ENCODE measurements at regions not wholly inside any gene's neighbourhood (a gene's known extent, or its start where the extent isn't known, plus 50 kb on each side); places are given as distances from the start of the nearest gene placed in this dataset.

GRCh38 chr10:106402458-106402857 lies 762.0 kb downstream of the SORCS1 start:
- H3K4me3 Mint-ChIP-seq, result no peak overlapping the region
- intact Hi-C loops (cut with DNase I, micrococcal nuclease), result no loop called here
- H3K27ac Mint-ChIP-seq, result no peak overlapping the region
- ChIA-PET CTCF (no interaction called here), POLR2A (no interaction called here)
- DNase-seq (no peak), ATAC-seq (no peak)
- H3K36me3 Mint-ChIP-seq (ENCODE audit: low read depth), result no peaks in the 10 kb centered on the region
- H3K4me1 Mint-ChIP-seq, result no peaks in the 10 kb centered on the region
- H3K27me3 Mint-ChIP-seq, result no peaks in the 10 kb centered on the region
- H3K9me3 Mint-ChIP-seq (ENCODE audit: low read depth), result no peaks in the 10 kb centered on the region

GRCh38 chr10:106401967-106402366 lies 762.5 kb downstream of the SORCS1 start:
- DNase-seq (no peak), ATAC-seq (no peak)
- ChIA-PET POLR2A (no interaction called here), CTCF (no interaction called here)
- no peak overlapping the region for H3K27ac Mint-ChIP-seq
- H3K27me3 Mint-ChIP-seq, result no peaks in the 10 kb centered on the region
- no peak overlapping the region for H3K4me3 Mint-ChIP-seq
- H3K4me1 Mint-ChIP-seq, result no peaks in the 10 kb centered on the region
- no peaks in the 10 kb centered on the region for H3K36me3 Mint-ChIP-seq (ENCODE audit: low read depth)
- no peaks in the 10 kb centered on the region for H3K9me3 Mint-ChIP-seq (ENCODE audit: low read depth)
- intact Hi-C loops (cut with DNase I, micrococcal nuclease), result no loop called here

- no peaks in the 10 kb centered on the region for H3K9me3 Mint-ChIP-seq (ENCODE audit: low read depth)
These were observed 763.3 kb downstream of the SORCS1 start for GRCh38 chr10:106401161-106401560.

GRCh38 chr10:106399112-106399511 lies 765.4 kb downstream of the SORCS1 start:
- no peak for ATAC-seq
- no peaks in the 10 kb centered on the region for H3K9me3 Mint-ChIP-seq (ENCODE audit: low read depth)
- no peaks in the 10 kb centered on the region for H3K36me3 Mint-ChIP-seq (ENCODE audit: low read depth)
- ChIA-PET CTCF (no interaction called here), POLR2A (no interaction called here)
- H3K27me3 Mint-ChIP-seq, result no peaks in the 10 kb centered on the region
- no peak overlapping the region for H3K27ac Mint-ChIP-seq
- intact Hi-C loops (cut with DNase I, micrococcal nuclease), result no loop called here
- no peaks in the 10 kb centered on the region for H3K4me1 Mint-ChIP-seq
- no peak for DNase-seq
- no peak overlapping the region for H3K4me3 Mint-ChIP-seq

More at GRCh38 chr10:106401161-106401560, 763.3 kb downstream of the SORCS1 start:
- POLR2A ChIA-PET, result no interaction called here
- ATAC-seq (no peak), DNase-seq (no peak)
- intact Hi-C loops (cut with DNase I, micrococcal nuclease), result no loop called here
- CTCF ChIA-PET, result no interaction called here
- Mint-ChIP-seq H3K36me3 (ENCODE audit: low read depth) (no peaks in the 10 kb centered on the region), H3K27me3 (no peaks in the 10 kb centered on the region), H3K4me1 (no peaks in the 10 kb centered on the region), H3K4me3 (no peak overlapping the region), H3K27ac (no peak overlapping the region)

- Mint-ChIP-seq H3K27me3 (no peaks in the 10 kb centered on the region), H3K9me3 (ENCODE audit: low read depth) (no peaks in the 10 kb centered on the region), H3K4me1 (no peaks in the 10 kb centered on the region), H3K36me3 (ENCODE audit: low read depth) (no peaks in the 10 kb centered on the region), H3K4me3 (no peak overlapping the region), H3K27ac (no peak overlapping the region)
- CTCF ChIA-PET, result no interaction called here
- intact Hi-C loops (cut with DNase I, micrococcal nuclease), result no loop called here
- ATAC-seq, result no peak
- POLR2A ChIA-PET, result no interaction called here
- no peak for DNase-seq
These were observed 768.3 kb downstream of the SORCS1 start for GRCh38 chr10:106396192-106396591.

GRCh38 chr10:106395041-106395749 lies 769.3 kb downstream of the SORCS1 start:
- CTCF ChIA-PET, result no interaction called here
- no peak overlapping the region for H3K4me3 Mint-ChIP-seq
- H3K27ac Mint-ChIP-seq, result no peak overlapping the region
- POLR2A ChIA-PET, result no interaction called here
- ATAC-seq (no peak), DNase-seq (no peak)
- H3K36me3 Mint-ChIP-seq (ENCODE audit: low read depth), result no peaks in the 10 kb centered on the region
- H3K9me3 Mint-ChIP-seq (ENCODE audit: low read depth), result no peaks in the 10 kb centered on the region
- intact Hi-C loops (cut with DNase I, micrococcal nuclease), result no loop called here
- H3K27me3 Mint-ChIP-seq, result no peaks in the 10 kb centered on the region
- H3K4me1 Mint-ChIP-seq, result no peaks in the 10 kb centered on the region

GRCh38 chr10:106392778-106393177 lies 771.7 kb downstream of the SORCS1 start:
- Mint-ChIP-seq H3K4me3 (no peak overlapping the region), H3K27me3 (no peaks in the 10 kb centered on the region), H3K4me1 (no peaks in the 10 kb centered on the region), H3K27ac (no peak overlapping the region), H3K9me3 (ENCODE audit: low read depth) (no peaks in the 10 kb centered on the region), H3K36me3 (ENCODE audit: low read depth) (no peaks in the 10 kb centered on the region)
- intact Hi-C loops (cut with DNase I, micrococcal nuclease), result no loop called here
- POLR2A ChIA-PET, result no interaction called here
- CTCF ChIA-PET, result no interaction called here
- DNase-seq, result no peak
- no peak for ATAC-seq

GRCh38 chr10:106387063-106387462 lies 777.4 kb downstream of the SORCS1 start:
- ATAC-seq, result no peak
- intact Hi-C loops (cut with DNase I, micrococcal nuclease), result no loop called here

GRCh38 chr10:106384496-106384895 lies 780.0 kb downstream of the SORCS1 start:
- ChIA-PET POLR2A (no interaction called here), CTCF (no interaction called here)
- intact Hi-C loops (cut with DNase I, micrococcal nuclease), result no loop called here
- ATAC-seq, result no peak
- Mint-ChIP-seq H3K4me3 (no peak overlapping the region), H3K27ac (no peak overlapping the region), H3K27me3 (no peaks in the 10 kb centered on the region), H3K9me3 (ENCODE audit: low read depth) (peaks cover 7% of the 10 kb centered on the region), H3K4me1 (no peaks in the 10 kb centered on the region), H3K36me3 (ENCODE audit: low read depth) (no peaks in the 10 kb centered on the region)
- no peak for DNase-seq

More at GRCh38 chr10:106387063-106387462, 777.4 kb downstream of the SORCS1 start:
- no peaks in the 10 kb centered on the region for H3K4me1 Mint-ChIP-seq
- ChIA-PET CTCF (no interaction called here), POLR2A (no interaction called here)
- H3K4me3 Mint-ChIP-seq, result no peak overlapping the region
- no peaks in the 10 kb centered on the region for H3K36me3 Mint-ChIP-seq (ENCODE audit: low read depth)
- peaks cover 6% of the 10 kb centered on the region for H3K9me3 Mint-ChIP-seq (ENCODE audit: low read depth)
- no peak for DNase-seq
- H3K27ac Mint-ChIP-seq, result no peak overlapping the region
- no peaks in the 10 kb centered on the region for H3K27me3 Mint-ChIP-seq

GRCh38 chr10:106380706-106381105 lies 783.8 kb downstream of the SORCS1 start:
- no peaks in the 10 kb centered on the region for H3K36me3 Mint-ChIP-seq (ENCODE audit: low read depth)
- no peak overlapping the region for H3K4me3 Mint-ChIP-seq
- CTCF ChIA-PET, result no interaction called here
- POLR2A ChIA-PET, result no interaction called here
- ATAC-seq (no peak), DNase-seq (no peak)
- H3K27me3 Mint-ChIP-seq, result no peaks in the 10 kb centered on the region
- no peaks in the 10 kb centered on the region for H3K4me1 Mint-ChIP-seq
- H3K9me3 Mint-ChIP-seq (ENCODE audit: low read depth), result peaks cover 12% of the 10 kb centered on the region
- H3K27ac Mint-ChIP-seq, result no peak overlapping the region
- intact Hi-C loops (cut with DNase I, micrococcal nuclease), result no loop called here

GRCh38 chr10:106378251-106378650 lies 786.3 kb downstream of the SORCS1 start:
- peaks cover 10% of the 10 kb centered on the region for H3K9me3 Mint-ChIP-seq (ENCODE audit: low read depth)
- intact Hi-C loops (cut with DNase I, micrococcal nuclease), result no loop called here
- no peak overlapping the region for H3K4me3 Mint-ChIP-seq
- POLR2A ChIA-PET, result no interaction called here
- no peak overlapping the region for H3K27ac Mint-ChIP-seq
- ATAC-seq (no peak), DNase-seq (no peak)
- H3K27me3 Mint-ChIP-seq, result no peaks in the 10 kb centered on the region
- CTCF ChIA-PET, result no interaction called here
- H3K36me3 Mint-ChIP-seq (ENCODE audit: low read depth), result no peaks in the 10 kb centered on the region
- no peaks in the 10 kb centered on the region for H3K4me1 Mint-ChIP-seq

GRCh38 chr10:106370751-106371150 lies 793.8 kb downstream of the SORCS1 start:
- no peaks in the 10 kb centered on the region for H3K4me1 Mint-ChIP-seq
- ATAC-seq (no peak), DNase-seq (no peak)
- intact Hi-C loops (cut with DNase I, micrococcal nuclease), result no loop called here
- no peaks in the 10 kb centered on the region for H3K36me3 Mint-ChIP-seq (ENCODE audit: low read depth)
- no peaks in the 10 kb centered on the region for H3K27me3 Mint-ChIP-seq
- H3K9me3 Mint-ChIP-seq (ENCODE audit: low read depth), result no peaks in the 10 kb centered on the region
- POLR2A ChIA-PET, result no interaction called here
- H3K4me3 Mint-ChIP-seq, result no peak overlapping the region
- CTCF ChIA-PET, result no interaction called here
- H3K27ac Mint-ChIP-seq, result no peak overlapping the region

GRCh38 chr10:106360870-106361269 lies 803.6 kb downstream of the SORCS1 start:
- Mint-ChIP-seq H3K4me3 (no peak overlapping the region), H3K9me3 (ENCODE audit: low read depth) (no peaks in the 10 kb centered on the region), H3K36me3 (ENCODE audit: low read depth) (no peaks in the 10 kb centered on the region), H3K4me1 (no peaks in the 10 kb centered on the region), H3K27me3 (no peaks in the 10 kb centered on the region), H3K27ac (no peak overlapping the region)
- DNase-seq, result no peak
- ChIA-PET CTCF (no interaction called here), POLR2A (no interaction called here)
- intact Hi-C loops (cut with DNase I, micrococcal nuclease), result no loop called here
- no peak for ATAC-seq

All from activated CD4-positive, alpha-beta T cell treated with anti-CD3 and anti-CD28 coated beads for 36 hours (primary cell).